Heart right ventricle (tissue), 16 donors: ENCODE measurements at regions not wholly inside any gene's neighbourhood (a gene's known extent, or its start where the extent isn't known, plus 50 kb on each side); places are given as distances from the start of the nearest gene placed in this dataset.
A peak's percentile ranks its signal among the peaks of the same experiment; 100 is the strongest.
"Not testable (repeated sequence)": the region's sequence is repeated elsewhere in the genome, so short reads cannot be mapped to it uniquely, and the experiment has no call there.

ENCODE experiments used
- ATAC-seq, 8 donors: fragments of 200-7000 bp; cut with Tn5 transposase; one replicate each; pipeline ENCODE4 v1.9.1; 2020; ENCODE audit warnings: mild to moderate bottlenecking in 8 of 8, moderate library complexity in 8 of 8, moderate number of reproducible peaks in 1 of 8
- DNase-seq, 2 donors: peaks; one replicate each; pipeline ENCODE4 v3.0.0-alpha.2; 2020
- H3K27ac ChIP-seq, 10 donors: fragments of 200-600 bp; sonication (generic) in 2 of 10; one replicate each; pipeline versions ENCODE4 v1.5.0 to v1.8.0; 2020 to 2022; ENCODE audit warnings: mild to moderate bottlenecking in 3 of 10
- H3K27me3 ChIP-seq, 7 donors: fragments of 200-600 bp; one replicate each; pipeline ENCODE4 v1.8.0; 2021 to 2022; ENCODE audit warnings: mild to moderate bottlenecking in 2 of 7
- H3K36me3 ChIP-seq, 9 donors: fragments of 200-600 bp; sonication (generic) in 1 of 9; one replicate each; pipeline versions ENCODE4 v1.5.0 to v1.8.0; 2020 to 2022; ENCODE audit warnings: mild to moderate bottlenecking in 2 of 9
- H3K4me1 ChIP-seq, 9 donors: fragments of 200-600 bp; sonication (generic) in 1 of 9; one replicate each; pipeline versions ENCODE4 v1.5.0 to v1.8.0; 2020 to 2022; ENCODE audit warnings: mild to moderate bottlenecking in 4 of 9
- H3K4me3 ChIP-seq, 10 donors: fragments of 200-600 bp; sonication (generic) in 2 of 10; one replicate each; pipeline versions ENCODE4 v1.5.0 to v1.8.0; 2020 to 2022; ENCODE audit warnings: mild to moderate bottlenecking in 7 of 10, moderate library complexity in 2 of 10
- H3K9me3 ChIP-seq, 11 donors: fragments of 200-600 bp in 10 of 11; sonication (generic) in 2 of 11; one replicate each; pipeline versions ENCODE4 v1.5.0 to v1.8.0; 2013 to 2022; ENCODE audit warnings: mild to moderate bottlenecking in 2 of 11, control low read depth in 1 of 11, moderate library complexity in 1 of 11
- CTCF ChIP-seq, 9 donors: fragments of 200-600 bp; sonication (generic) in 2 of 9; IDR thresholded peaks; one replicate each; pipeline versions ENCODE4 v1.5.0 to v1.8.0; 2021 to 2022; ENCODE audit warnings: antibody characterized with exemption in 9 of 9, mild to moderate bottlenecking in 5 of 9, moderate library complexity in 1 of 9
- WGBS, 2 donors: extraction: QIAGEN DNeasy Blood & Tissue Kit; methylation state at CpG; one replicate each; pipeline ENCODE4 v1.1.7; 2013; ENCODE audit warnings: inconsistent platforms in 1 of 2; 5-methylcytosine and 5-hydroxymethylcytosine counted together
- intact Hi-C, 10 donors: fragments of 100-400 bp; cut with DNase I; formaldehyde crosslinking; loops; one replicate each; pipeline versions ENCODE4 v1.11.1 to v1.14.2; 2022
- donor health status: Arrhythmogenic right ventricular cardiomyopathy.
- donor health status: ischemic (EF 13 %, LVEDD 7.1; RV severe dilation, severe dysfunction).
- donor health status: healthy with polysubstance abuse.
- donor health status: DM: no; HTN: yes; CAD: no.
- donor health status: DM: no; HTN: no; CAD: no.
- donor health status: ischemic (EF 25% LVEDD 6.9; RV normal size, moderate dysfunction).
- donor health status: ischemic (EF 25% LVEDD 5.7; RV mildly dilated, moderate dysfunction).
- donor health status: healthy.
- donor health status: DM: yes; HTN: yes; CAD: no.
- donor health status: Ischemic cardiomyopathy.
- donor health status: ischemic (EF 35%, LVEDD 5.7; RV mildly dilated, moderate dysfunction).
- donor health status: nonischemic (EF 11% LVEDD 7.7; RV severe dilation, severe dysfunction).
- donor health status: DM: yes; HTN: yes; CAD: no.
- donor health status: PGD.
- donor health status: ischemic (EF 29% LVEDD 5.4; RV normal size, mild dysfunction).
- donor health status: nonischemic (EF 23%, LVEDD 6.1; RV moderate dilation, normal function).

- intact Hi-C loops = no loop called here
- WGBS, 2 donors = 38 to 40% methylated on average over 6 of the region's 6 CpGs
- peak in 5 of 8 donors; percentile 61 to 90 (median 67) for ATAC-seq
- H3K36me3 ChIP-seq = no peaks in the 10 kb centered on the region
- no peak for TF ChIP-seq CTCF (IDR thresholded peaks at IDR 0.05)
- H3K9me3 ChIP-seq = peaks cover 0 to 6% (median 0%) of the 10 kb centered on the region in 11 donors
- no peak for DNase-seq
- H3K4me3 ChIP-seq = no peak overlapping the region
- H3K27me3 ChIP-seq = no peaks in the 10 kb centered on the region
- peaks cover 0 to 61% (median 10%) of the 10 kb centered on the region in 9 donors for H3K4me1 ChIP-seq
- peak overlapping the region in 2 of 10 donors; percentile 1 to 13 for H3K27ac ChIP-seq
Measured at GRCh38 chr18:34529358-34530335, 180.5 kb upstream of the DTNA start.

- 60 to 66% methylated on average over 3 of the region's 3 CpGs for WGBS, 2 donors
- DNase-seq (no peak), ATAC-seq (no peak)
- Histone ChIP-seq H3K4me3 (no peak overlapping the region), H3K27me3 (no peaks in the 10 kb centered on the region), H3K9me3 (peaks cover 0 to 7% (median 0%) of the 10 kb centered on the region in 11 donors), H3K27ac (no peak overlapping the region), H3K36me3 (no peaks in the 10 kb centered on the region), H3K4me1 (peaks cover 0 to 53% (median 8%) of the 10 kb centered on the region in 9 donors)
- no peak for TF ChIP-seq CTCF (IDR thresholded peaks at IDR 0.05)
- intact Hi-C loops = no loop called here
Measured at GRCh38 chr18:34531110-34531509, 179.0 kb upstream of the DTNA start.

GRCh38 chr18:34534642-34535041, 175.5 kb upstream of the DTNA start:
- WGBS, 2 donors = 95% methylated on average over 2 of the region's 2 CpGs
- intact Hi-C loops = not testable (repeated sequence)

GRCh38 chr18:34540897-34541296, 169.2 kb upstream of the DTNA start:
- WGBS, 2 donors = 94 to 100% methylated on average over 2 of the region's 2 CpGs
- intact Hi-C loops = no loop called here
- peaks cover 0 to 8% (median 0%) of the 10 kb centered on the region in 9 donors for H3K4me1 ChIP-seq

More at GRCh38 chr18:34534642-34535041, 175.5 kb upstream of the DTNA start:
- not testable (repeated sequence) for H3K4me3 ChIP-seq, H3K9me3 ChIP-seq, ATAC-seq, H3K27me3 ChIP-seq, H3K36me3 ChIP-seq, DNase-seq, H3K27ac ChIP-seq
- peaks cover 0 to 32% (median 4%) of the 10 kb centered on the region in 9 donors for H3K4me1 ChIP-seq

More at GRCh38 chr18:34540897-34541296, 169.2 kb upstream of the DTNA start:
- H3K36me3 ChIP-seq = no peaks in the 10 kb centered on the region
- no peak for TF ChIP-seq CTCF (IDR thresholded peaks at IDR 0.05)
- H3K9me3 ChIP-seq = no peaks in the 10 kb centered on the region
- H3K27me3 ChIP-seq = no peaks in the 10 kb centered on the region
- DNase-seq (no peak), ATAC-seq (no peak)
- no peak overlapping the region for H3K27ac ChIP-seq
- no peak overlapping the region for H3K4me3 ChIP-seq
